SHP77 (cell line): ENCODE measurements at regions not wholly inside any gene's neighbourhood (a gene's known extent, or its start where the extent isn't known, plus 50 kb on each side); places are given as distances from the start of the nearest gene placed in this dataset.
A peak's percentile ranks its signal among the peaks of the same experiment; 100 is the strongest.

Source experiments
- DNase-seq, 2 experiments: peaks; one replicate each; lab custom pipeline; 2025; lab: John Stamatoyannopoulos, UW

DNA sequence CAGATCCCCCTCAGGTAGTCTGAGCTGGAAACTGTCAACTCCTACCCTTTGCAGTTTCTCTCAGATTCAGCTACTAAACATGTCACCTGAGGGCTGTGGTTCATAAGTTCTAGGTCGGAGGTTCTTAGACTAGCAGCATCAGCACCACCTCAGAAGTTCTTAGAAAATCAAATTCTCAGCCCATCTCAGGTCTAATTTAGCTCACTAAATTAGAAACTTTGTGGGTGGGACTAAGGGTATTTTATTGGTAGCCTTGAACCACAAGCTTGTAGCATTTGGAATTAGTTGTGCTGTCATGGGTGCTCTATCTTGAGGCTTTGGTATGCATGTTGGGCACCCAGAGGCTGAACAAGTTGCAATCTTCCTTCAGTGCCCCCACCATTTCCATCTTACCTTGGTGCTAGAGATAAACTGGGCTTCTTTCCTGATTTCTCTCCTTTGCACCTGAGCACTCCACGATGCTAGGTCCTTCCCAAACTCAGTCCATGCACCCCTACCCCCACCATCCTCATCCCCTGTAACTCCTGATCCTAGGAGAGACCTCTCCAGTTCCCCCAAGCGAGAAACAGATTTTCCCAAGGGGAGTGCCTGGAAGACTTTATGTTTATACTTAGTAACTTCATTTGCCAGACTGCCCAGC lies 54.2 kb downstream of the S1PR1 start:
- DNase-seq, result no peak

DNA sequence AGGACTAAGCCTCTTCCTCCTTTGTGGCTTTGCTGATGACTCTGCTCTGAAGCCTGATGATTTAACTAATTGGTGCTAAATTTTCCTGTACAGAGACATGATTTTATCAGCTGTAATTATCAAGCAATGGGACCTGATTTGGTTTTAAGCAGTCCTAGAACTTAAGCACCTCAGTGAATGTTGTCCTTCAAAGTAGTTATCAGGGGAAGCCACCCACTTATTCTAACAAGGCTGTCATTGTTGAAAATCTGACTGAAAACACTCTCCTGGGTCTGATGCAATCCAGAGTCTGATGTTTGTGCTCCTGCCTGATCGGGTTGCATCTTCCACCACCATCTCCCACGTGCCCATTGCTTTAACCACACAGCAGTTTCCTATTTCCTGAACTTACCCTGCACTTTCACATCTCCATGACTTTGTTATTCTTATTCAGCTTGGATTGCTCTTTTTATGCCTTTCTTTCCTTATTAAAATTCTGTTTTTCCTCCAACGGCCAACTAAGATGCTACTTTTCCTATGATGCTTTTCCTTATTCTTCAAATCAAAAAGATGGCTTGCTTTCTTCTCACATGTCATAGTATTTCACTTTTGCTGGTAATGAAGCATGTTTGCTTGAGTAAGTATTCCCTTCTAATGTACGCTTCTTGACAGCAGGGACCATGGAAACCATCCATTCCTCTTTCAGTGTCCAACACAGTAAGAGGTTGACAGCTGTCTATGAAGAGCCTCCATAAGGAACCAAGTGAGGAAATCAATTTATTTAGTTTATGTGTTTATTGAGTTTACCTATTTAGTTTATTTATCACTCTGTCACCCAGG lies 55.0 kb downstream of the S1PR1 start:
- DNase-seq, result no peak

DNA sequence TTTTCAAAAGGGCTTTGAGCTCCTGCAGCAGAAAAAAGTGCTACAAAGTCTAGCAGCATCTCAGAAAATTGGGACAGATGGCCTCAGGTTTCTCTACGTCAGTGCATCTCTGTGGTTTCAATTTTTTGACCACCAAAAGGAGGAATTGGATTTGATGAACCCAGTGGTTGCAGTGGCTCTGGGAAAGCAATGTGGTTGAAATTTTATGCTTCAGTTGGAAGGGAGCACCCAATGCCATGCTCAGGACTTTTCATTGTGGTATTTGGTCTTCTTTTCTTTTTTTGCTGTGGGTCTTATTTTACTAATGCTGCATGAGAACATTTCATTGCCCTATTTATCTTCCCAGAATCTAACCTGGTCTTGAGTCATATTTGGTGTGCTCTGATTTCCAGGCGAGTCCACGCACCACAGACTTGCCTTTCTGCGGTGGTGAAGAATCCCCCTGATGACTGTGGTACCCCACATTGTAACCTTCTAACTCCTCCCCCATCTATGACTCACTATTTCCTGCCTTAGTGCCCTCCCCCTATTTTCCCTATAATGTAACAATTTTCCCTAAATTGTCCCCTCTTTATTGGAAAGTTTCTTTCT lies 56.7 kb downstream of the S1PR1 start:
- no peak for DNase-seq

GRCh38 chr1:101295209-101295608 lies 58.4 kb downstream of the S1PR1 start:
- DNase-seq, result no peak

DNA sequence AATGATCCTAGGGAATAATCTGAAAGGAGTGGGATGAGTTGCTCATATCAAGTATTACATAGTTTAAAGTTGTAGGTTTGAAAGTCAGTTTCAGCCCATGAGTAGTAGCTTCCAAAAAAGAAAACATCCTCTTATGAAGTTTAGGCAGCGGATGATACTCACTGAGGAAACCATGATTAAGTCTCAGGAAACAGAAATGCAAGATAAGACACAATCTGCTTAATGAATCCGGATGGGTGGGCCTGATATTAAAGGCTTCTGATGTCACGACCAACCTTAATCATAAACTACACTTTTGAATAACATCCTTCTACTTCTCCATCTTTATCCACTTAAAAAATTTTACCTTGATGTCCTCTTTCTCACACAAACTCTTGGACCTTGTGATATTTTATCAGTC lies 61.8 kb downstream of the S1PR1 start:
- DNase-seq, result no peak

DNA sequence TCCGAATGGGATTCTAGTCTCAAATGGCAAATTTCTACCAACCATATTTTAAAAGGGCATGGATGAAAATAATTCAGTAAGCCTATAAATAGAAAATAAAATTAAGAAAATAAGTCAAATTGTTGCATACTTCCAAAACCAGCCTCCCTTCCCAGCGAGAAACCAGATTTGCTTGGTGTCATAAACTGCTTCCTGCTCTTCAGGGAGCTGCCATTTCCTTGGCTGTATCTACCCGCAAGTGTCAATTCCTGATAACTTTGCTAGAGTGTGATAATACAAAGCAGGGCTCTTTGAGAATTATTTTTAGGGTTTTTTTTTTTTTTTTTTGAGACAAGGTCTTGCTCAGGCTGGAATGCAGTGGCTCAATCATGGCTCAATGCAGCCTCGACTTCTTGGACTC lies 62.3 kb downstream of the S1PR1 start:
- DNase-seq, result no peak

DNA sequence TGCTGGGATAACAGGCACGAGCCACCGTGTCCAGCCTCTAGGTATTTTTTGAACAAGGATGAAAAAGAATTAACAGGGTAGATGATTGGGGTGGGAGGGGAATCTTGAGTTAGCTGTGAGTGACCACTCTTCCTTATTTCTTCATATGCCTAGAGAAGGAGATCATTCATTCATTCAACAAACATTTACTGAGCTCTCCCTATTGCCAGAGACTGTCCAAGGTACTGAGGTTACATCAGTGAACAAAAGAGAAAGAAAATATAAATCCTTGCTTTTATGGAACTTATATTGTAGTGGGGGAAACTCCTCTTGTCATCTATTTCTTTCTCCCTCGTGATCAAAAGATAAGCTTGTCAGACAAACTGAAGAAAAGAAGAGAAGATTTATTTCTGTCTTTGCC lies 62.9 kb downstream of the S1PR1 start:
- no peak for DNase-seq

DNA sequence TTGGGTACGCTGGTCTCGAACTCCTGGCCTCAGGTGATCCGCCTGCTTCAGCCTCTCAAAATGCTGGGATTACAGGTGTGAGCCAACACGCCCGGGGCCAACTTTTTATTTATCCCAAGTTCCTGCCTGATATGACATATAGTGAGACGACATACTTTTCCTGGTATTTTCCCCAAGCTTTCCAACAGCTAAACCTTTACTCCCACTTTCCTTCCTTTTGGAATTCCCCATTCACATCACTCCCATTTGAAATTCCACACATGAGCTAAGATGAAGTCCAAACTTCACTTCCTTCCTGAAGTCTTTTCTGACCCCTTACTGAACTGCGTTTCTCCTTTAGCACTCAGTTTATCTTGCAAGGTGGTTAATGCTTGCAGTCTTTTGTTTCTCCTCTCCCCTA lies 64.1 kb downstream of the S1PR1 start:
- DNase-seq, result no peak

- DNase-seq, result no peak
Observed at GRCh38 chr1:101301446-101302057, 64.7 kb downstream of the S1PR1 start.

GRCh38 chr1:101302831-101303511 lies 66.2 kb downstream of the S1PR1 start:
- DNase-seq, result no peak

DNA sequence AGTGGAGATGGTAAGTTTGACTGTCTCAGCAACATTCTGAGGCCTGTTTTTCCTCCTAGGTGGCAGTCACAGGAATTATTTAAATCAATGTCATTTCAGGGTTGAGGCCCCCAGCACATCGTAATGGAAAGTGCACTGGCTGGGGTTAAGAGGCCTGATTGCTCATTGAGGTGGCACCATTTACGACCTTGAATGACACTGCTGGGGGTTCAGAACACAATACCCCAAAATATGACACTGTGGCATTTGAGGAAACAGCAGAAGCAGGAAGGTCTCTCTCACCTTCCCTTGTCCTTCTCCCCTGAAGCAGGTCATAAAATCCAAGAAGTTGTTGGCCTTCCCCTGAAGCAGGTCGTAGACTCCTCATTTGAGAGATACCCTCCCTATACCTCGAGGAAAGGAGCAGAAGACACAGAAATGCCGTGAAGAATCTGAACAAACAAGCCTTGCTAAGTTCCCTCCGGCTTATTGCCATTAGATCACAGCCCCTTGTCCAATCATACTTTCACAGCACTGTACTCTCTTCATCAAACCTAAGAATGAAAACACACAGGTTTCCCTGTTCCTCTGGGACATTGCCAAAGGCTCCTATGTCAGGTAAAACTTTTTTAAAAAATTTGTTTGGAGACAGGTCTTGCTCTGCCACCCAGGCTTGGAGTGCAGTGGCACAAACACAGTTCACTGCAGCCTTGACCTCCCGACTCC lies 71.3 kb downstream of the S1PR1 start:
- no peak for DNase-seq

GRCh38 chr1:101308935-101309333 lies 72.1 kb downstream of the S1PR1 start:
- no peak for DNase-seq

DNA sequence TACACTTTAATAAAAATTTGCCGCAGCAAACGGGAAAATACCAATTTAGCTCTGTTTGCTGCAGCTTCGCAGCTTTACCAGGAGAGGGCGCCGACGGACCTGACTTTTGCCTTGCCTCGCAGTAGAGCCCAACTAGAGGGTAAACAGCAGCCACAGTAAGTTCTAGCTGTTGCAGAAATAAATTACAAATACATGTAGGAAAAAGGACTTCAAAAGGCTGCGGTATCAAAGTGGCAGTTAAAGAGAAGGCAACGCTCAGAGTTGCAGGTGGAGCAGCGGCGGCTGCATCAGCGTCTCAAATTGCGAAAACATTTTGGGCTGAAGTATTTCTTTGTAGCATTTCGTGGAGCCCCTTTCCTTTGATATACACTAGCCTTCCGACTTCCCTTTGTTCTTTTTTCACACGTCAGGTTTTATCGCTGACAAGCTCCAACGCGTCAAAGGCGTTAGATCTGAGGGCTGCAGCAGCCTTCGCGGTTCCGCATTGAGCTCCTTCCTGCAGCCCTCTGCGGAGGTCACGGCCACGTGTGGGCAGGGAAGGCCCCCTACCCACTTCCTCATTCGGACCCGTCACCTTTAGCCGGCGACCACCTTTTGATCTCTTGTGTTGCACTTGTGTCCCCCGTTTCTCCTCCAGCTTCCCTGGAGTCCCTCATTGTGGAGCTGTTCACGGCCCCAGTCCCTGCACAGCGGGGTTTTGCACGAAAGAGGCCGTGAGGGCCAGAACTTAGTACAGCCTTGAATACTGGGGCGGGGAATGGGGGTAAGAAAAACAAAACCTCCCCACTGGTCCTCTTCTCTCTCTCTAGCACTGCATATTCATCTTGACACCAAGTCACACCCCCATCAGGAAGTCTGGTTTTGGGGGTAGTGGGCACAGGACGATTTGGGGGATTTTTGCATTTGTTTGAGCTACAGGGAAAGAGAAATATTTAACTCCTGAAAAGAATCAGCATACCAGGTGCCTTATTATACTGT lies 72.8 kb downstream of the S1PR1 start:
- DNase-seq, result peak; percentile 28 to 29

GRCh38 chr1:101310506-101310905 lies 73.7 kb downstream of the S1PR1 start:
- no peak for DNase-seq

- DNase-seq, result no peak
Observed at GRCh38 chr1:101311146-101311920, 74.5 kb downstream of the S1PR1 start.

- no peak for DNase-seq
Observed at GRCh38 chr1:101312147-101312546, 75.3 kb downstream of the S1PR1 start.

GRCh38 chr1:101313356-101313755 lies 76.5 kb downstream of the S1PR1 start:
- DNase-seq, result no peak

DNA sequence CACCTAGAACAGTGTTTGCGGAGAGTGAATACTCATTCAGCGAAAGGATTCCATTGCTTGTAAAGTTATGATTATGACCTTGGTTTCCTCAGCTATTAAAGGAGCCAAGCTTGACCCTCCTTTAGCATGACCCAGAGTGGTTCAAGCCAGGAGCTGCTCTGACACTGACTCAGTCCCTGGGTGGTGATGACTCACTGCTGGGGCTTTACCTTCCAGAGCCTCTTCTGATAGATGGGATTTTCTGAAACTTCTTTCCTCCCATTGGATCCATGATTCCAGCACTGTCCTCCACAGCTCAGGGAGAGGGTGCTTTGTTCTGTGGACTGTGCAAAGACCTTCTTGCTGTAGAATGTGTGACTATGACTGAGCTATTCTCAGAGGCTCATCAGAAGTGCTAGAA lies 77.4 kb downstream of the S1PR1 start:
- DNase-seq, result no peak

GRCh38 chr1:101316256-101316655 lies 79.4 kb downstream of the S1PR1 start:
- no peak for DNase-seq

- no peak for DNase-seq
Observed at GRCh38 chr1:101316799-101317198, 80.0 kb downstream of the S1PR1 start.
